H9 (cell line): ENCODE measurements at regions not wholly inside any gene's neighbourhood (a gene's known extent, or its start where the extent isn't known, plus 50 kb on each side); places are given as distances from the start of the nearest gene placed in this dataset.

Experiments
- DNase-seq: peaks from one replicate; pipeline ENCODE4 v3.0.0-alpha.2; 2017
- H2AFZ ChIP-seq: one replicate; pipeline ENCODE4 v1.6.1; 2013; ENCODE audit warnings: mild to moderate bottlenecking, low read length, control low read depth, moderate library complexity
- H2AK5ac ChIP-seq: 2 replicates; pipeline ENCODE4 v1.6.1; 2013; ENCODE audit warnings: low read length, control low read depth, mixed read lengths; ENCODE audit not compliant: insufficient read length
- H2BK120ac ChIP-seq: one replicate; pipeline ENCODE4 v1.6.1; 2013; ENCODE audit warnings: low read depth, mild to moderate bottlenecking, low read length, control low read depth, inconsistent platforms; ENCODE audit not compliant: poor library complexity, severe bottlenecking
- H2BK12ac ChIP-seq: 2 replicates; pipeline ENCODE4 v1.6.1; 2013; ENCODE audit warnings: low read length, control low read depth, mixed read lengths, low read depth; ENCODE audit not compliant: insufficient read length
- H2BK15ac ChIP-seq: 2 replicates; pipeline ENCODE4 v1.6.1; 2013; ENCODE audit warnings: low read depth, low read length, control low read depth
- H2BK20ac ChIP-seq: one replicate; pipeline ENCODE4 v1.6.1; 2013; ENCODE audit warnings: low read depth, mild to moderate bottlenecking, low read length, control low read depth, inconsistent platforms; ENCODE audit not compliant: poor library complexity, severe bottlenecking
- H2BK5ac ChIP-seq: 2 replicates; pipeline ENCODE4 v1.6.1; 2013; ENCODE audit warnings: low read length, control low read depth, mixed read lengths; ENCODE audit not compliant: insufficient read length
- H3K14ac ChIP-seq: 2 replicates; pipeline ENCODE4 v1.6.1; 2013; ENCODE audit warnings: low read length, control low read depth; ENCODE audit not compliant: insufficient read depth
- H3K18ac ChIP-seq: 2 replicates; pipeline ENCODE4 v1.6.1; 2013; ENCODE audit warnings: low read depth, mild to moderate bottlenecking, mixed read lengths, low read length, control low read depth; ENCODE audit not compliant: insufficient read length
- H3K23ac ChIP-seq: 2 replicates; pipeline ENCODE4 v1.6.1; 2013; ENCODE audit warnings: low read length, control low read depth, mixed read lengths, low read depth; ENCODE audit not compliant: insufficient read length
- H3K23me2 ChIP-seq: 2 replicates; pipeline ENCODE4 v1.6.1; 2013; ENCODE audit warnings: low read depth, mild to moderate bottlenecking, mixed read lengths, low read length, control low read depth; ENCODE audit not compliant: insufficient read length, poor library complexity, severe bottlenecking
- H3K27ac ChIP-seq: 2 replicates; pipeline ENCODE4 v1.5.1; 2013; ENCODE audit warnings: low read length, control low read depth, mixed read lengths, low read depth; ENCODE audit not compliant: insufficient read length
- H3K27me3 ChIP-seq: 2 replicates; pipeline ENCODE4 v1.6.1; 2013; ENCODE audit warnings: low read length, control low read depth, inconsistent platforms; ENCODE audit not compliant: insufficient read depth
- H3K4ac ChIP-seq: 2 replicates; pipeline ENCODE4 v1.6.1; 2013; ENCODE audit warnings: low read depth, mild to moderate bottlenecking, control low read depth, inconsistent platforms, low read length, moderate library complexity
- H3K4me1 ChIP-seq: 2 replicates; pipeline ENCODE4 v1.6.1; 2013; ENCODE audit warnings: low read length, control low read depth, inconsistent platforms; ENCODE audit not compliant: insufficient read depth
- H3K4me2 ChIP-seq: 2 replicates; pipeline ENCODE4 v1.6.1; 2013; ENCODE audit warnings: low read length, control low read depth, mixed read lengths; ENCODE audit not compliant: insufficient read length, insufficient read depth
- H3K56ac ChIP-seq: 2 replicates; pipeline ENCODE4 v1.6.1; 2013; ENCODE audit warnings: low read depth, mild to moderate bottlenecking, mixed read lengths, low read length, control low read depth; ENCODE audit not compliant: insufficient read length
- H3K79me1 ChIP-seq: 2 replicates; pipeline ENCODE4 v1.6.1; 2013; ENCODE audit warnings: low read depth, mild to moderate bottlenecking, moderate library complexity, low read length, control low read depth, inconsistent platforms; ENCODE audit not compliant: insufficient read depth, poor library complexity, severe bottlenecking
- H3K79me2 ChIP-seq: 2 replicates; pipeline ENCODE4 v1.6.1; 2013; ENCODE audit warnings: low read length, control low read depth, inconsistent platforms; ENCODE audit not compliant: insufficient read depth
- H3K9ac ChIP-seq: 2 replicates; pipeline ENCODE4 v1.6.1; 2013; ENCODE audit warnings: low read length, control low read depth, mixed read lengths; ENCODE audit not compliant: insufficient read length; ENCODE audit errors: extremely low read depth
- H3K9me3 ChIP-seq: one replicate; pipeline ENCODE4 v1.6.1; 2013; ENCODE audit warnings: low read depth, low read length, inconsistent platforms; ENCODE audit not compliant: control insufficient read depth
- H3T11ph ChIP-seq: one replicate; pipeline ENCODE4 v1.6.1; 2013; ENCODE audit warnings: mild to moderate bottlenecking, low read length, control low read depth, inconsistent platforms
- H4K20me1 ChIP-seq: one replicate; pipeline ENCODE4 v1.6.1; 2013; ENCODE audit not compliant: control insufficient read depth, insufficient read length, insufficient read depth
- H4K5ac ChIP-seq: 2 replicates; pipeline ENCODE4 v1.6.1; 2013; ENCODE audit warnings: low read depth, mild to moderate bottlenecking, mixed read lengths, low read length, control low read depth; ENCODE audit not compliant: insufficient read length
- H4K8ac ChIP-seq: replicated peaks from 2 replicates; pipeline ENCODE4 v1.6.1; 2013; ENCODE audit warnings: low read length, control low read depth, mixed read lengths, low read depth; ENCODE audit not compliant: insufficient read length
- H4K91ac ChIP-seq: 2 replicates; pipeline ENCODE4 v1.6.1; 2013; ENCODE audit warnings: low read depth, mild to moderate bottlenecking, moderate library complexity, mixed read lengths, low read length, control low read depth; ENCODE audit not compliant: insufficient read length
- H3K27ac Mint-ChIP-seq, 3 experiments: 2 replicates in 2 of 3; 3 replicates in 1 of 3; pipeline ENCODE4 v1.8.0; 2020 to 2021; ENCODE audit warnings: mixed read lengths in 3 of 3, mild to moderate bottlenecking in 1 of 3, moderate library complexity in 1 of 3
- H3K27me3 Mint-ChIP-seq: 2 replicates; pipeline ENCODE4 v1.8.0; 2021; ENCODE audit warnings: low read depth, mild to moderate bottlenecking, moderate library complexity, mixed read lengths
- H3K36me3 Mint-ChIP-seq, 3 experiments: 2 replicates in 2 of 3; 3 replicates in 1 of 3; pipeline ENCODE4 v1.8.0; 2020 to 2021; ENCODE audit warnings: low read depth in 3 of 3, mixed read lengths in 3 of 3; ENCODE audit not compliant: insufficient read depth in 1 of 3
- H3K4me1 Mint-ChIP-seq, 2 experiments: 2 replicates each; pipeline ENCODE4 v1.8.0; 2020; ENCODE audit warnings: mixed read lengths in 2 of 2
- H3K4me3 Mint-ChIP-seq, 2 experiments: 2 replicates in 1 of 2; 3 replicates in 1 of 2; pipeline ENCODE4 v1.8.0; 2020 to 2021; ENCODE audit warnings: mild to moderate bottlenecking in 2 of 2, mixed read lengths in 2 of 2, moderate library complexity in 1 of 2
- H3K9me3 Mint-ChIP-seq, 2 experiments: 2 replicates in 1 of 2; 3 replicates in 1 of 2; pipeline ENCODE4 v1.8.0; 2020; ENCODE audit warnings: mild to moderate bottlenecking in 2 of 2, mixed read lengths in 2 of 2, moderate library complexity in 1 of 2
- CTCF ChIP-seq: fragments of 200-600 bp; sonication (generic); conservative IDR thresholded peaks from 3 replicates; pipeline ENCODE4 v1.8.0; 2021; ENCODE audit warnings: antibody characterized with exemption, mild to moderate bottlenecking
- WGBS: extraction: QIAGEN DNeasy Blood & Tissue Kit; methylation state at CpG from one replicate; pipeline ENCODE4 v1.1.7; 2013; ENCODE audit warnings: missing lambda C conversion rate, low lambda C conversion rate, mixed read lengths; ENCODE audit not compliant: insufficient read length; ENCODE audit errors: extremely low coverage; 5-methylcytosine and 5-hydroxymethylcytosine counted together

GRCh38 chr15:87317900-87318299, 938.6 kb downstream of the NTRK3 start:
- Histone ChIP-seq H3K4me1 (peaks cover 2% of the 10 kb centered on the region; the same call in 1 of the 2 replicates), H4K20me1 (no peaks in the 10 kb centered on the region), H2BK15ac (no peak overlapping the region), H3K18ac (no peak overlapping the region), H4K5ac (no peak overlapping the region), H2BK12ac (no peak overlapping the region), H4K8ac (no peak overlapping the region), H3K4me2 (no peak overlapping the region), H3K9ac (no peak overlapping the region), H3K23me2 (no peaks in the 10 kb centered on the region), H2BK120ac (no peak overlapping the region), H2AFZ (no peak overlapping the region), H3K4ac (no peak overlapping the region), H3K9me3 (no peaks in the 10 kb centered on the region), H3K27ac (no peak overlapping the region), H2AK5ac (no peak overlapping the region), H2BK5ac (no peak overlapping the region), H4K91ac (no peak overlapping the region), H3K79me1 (no peaks in the 10 kb centered on the region), H3K27me3 (no peaks in the 10 kb centered on the region), H3K56ac (no peak overlapping the region), H3K23ac (no peak overlapping the region), H3T11ph (no peak overlapping the region), H2BK20ac (no peak overlapping the region), H3K79me2 (no peaks in the 10 kb centered on the region), H3K14ac (no peak overlapping the region)
- H3K4me3 Mint-ChIP-seq, result no peak overlapping the region
- no peak for DNase-seq
- TF ChIP-seq CTCF, result no peak
- H3K36me3 Mint-ChIP-seq, result no peaks in the 10 kb centered on the region
- peaks cover 6 to 8% of the 10 kb centered on the region in 2 experiments for H3K4me1 Mint-ChIP-seq
- peak overlapping the region in 2 of 3 experiments; percentile 2 to 5; a peak in 2 of 7 replicates for H3K27ac Mint-ChIP-seq
- H3K9me3 Mint-ChIP-seq, result no peaks in the 10 kb centered on the region
- no peaks in the 10 kb centered on the region for H3K27me3 Mint-ChIP-seq
- no CpG with 5 or more reads among the region's 3 CpGs for WGBS
